ENCODE measurements at regions not wholly inside any gene's neighbourhood (a gene's known extent, or its start where the extent isn't known, plus 50 kb on each side); places are given as distances from the start of the nearest gene placed in this dataset.

GRCh38 chr7:25515633-25516275 lies 287.5 kb upstream of the NPVF start:
- no peak for TF ChIP-seq POLR2AphosphoS5 (IDR thresholded peaks at IDR 0.05)
- TF ChIP-seq, protein P1, sequence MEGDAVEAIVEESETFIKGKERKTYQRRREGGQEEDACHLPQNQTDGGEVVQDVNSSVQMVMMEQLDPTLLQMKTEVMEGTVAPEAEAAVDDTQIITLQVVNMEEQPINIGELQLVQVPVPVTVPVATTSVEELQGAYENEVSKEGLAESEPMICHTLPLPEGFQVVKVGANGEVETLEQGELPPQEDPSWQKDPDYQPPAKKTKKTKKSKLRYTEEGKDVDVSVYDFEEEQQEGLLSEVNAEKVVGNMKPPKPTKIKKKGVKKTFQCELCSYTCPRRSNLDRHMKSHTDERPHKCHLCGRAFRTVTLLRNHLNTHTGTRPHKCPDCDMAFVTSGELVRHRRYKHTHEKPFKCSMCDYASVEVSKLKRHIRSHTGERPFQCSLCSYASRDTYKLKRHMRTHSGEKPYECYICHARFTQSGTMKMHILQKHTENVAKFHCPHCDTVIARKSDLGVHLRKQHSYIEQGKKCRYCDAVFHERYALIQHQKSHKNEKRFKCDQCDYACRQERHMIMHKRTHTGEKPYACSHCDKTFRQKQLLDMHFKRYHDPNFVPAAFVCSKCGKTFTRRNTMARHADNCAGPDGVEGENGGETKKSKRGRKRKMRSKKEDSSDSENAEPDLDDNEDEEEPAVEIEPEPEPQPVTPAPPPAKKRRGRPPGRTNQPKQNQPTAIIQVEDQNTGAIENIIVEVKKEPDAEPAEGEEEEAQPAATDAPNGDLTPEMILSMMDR (IDR thresholded peaks at IDR 0.05), result no peak
- no peak for TF ChIP-seq POLR2A (IDR thresholded peaks at IDR 0.05)
- TF ChIP-seq EP300 (IDR thresholded peaks at IDR 0.05), result no peak

Data from gastroesophageal sphincter (tissue), 3 donors.